ENCODE measurements at regions not wholly inside any gene's neighbourhood (a gene's known extent, or its start where the extent isn't known, plus 50 kb on each side); places are given as distances from the start of the nearest gene placed in this dataset.

DNA sequence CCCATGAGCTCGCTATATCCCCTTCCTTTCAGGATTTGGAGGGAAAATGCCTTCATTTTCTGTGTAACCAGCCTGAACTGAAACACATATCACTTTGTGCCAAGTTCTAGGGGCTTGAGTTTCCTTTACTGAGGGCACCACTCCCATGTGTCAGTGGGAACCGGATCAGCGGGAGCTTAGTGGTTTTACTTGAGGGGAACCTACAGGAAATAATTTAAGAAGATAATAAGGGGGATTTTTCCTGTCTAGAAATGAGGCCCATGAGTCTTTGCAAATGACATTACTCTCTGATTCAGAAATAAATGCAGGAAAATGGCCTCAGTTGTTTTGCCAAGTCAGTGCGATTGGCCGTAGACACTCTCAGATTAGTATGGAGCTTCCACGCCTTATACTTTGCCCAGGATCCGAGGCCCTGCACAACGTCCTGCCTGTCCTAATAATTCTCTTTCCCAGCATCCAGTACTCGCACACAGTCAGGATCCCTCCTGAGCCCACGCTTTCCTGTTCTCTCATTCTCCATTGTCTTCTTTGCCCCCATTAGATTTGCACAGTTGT lies 86.4 kb upstream of the LYZL1 start:
- ChIA-PET POLR2A (no interaction called here), CTCF (interaction anchor here (0.8 to 2.0 kb wide), 2 partner anchors 12 to 27 kb away, joined by 3 to 4 read pairs; no protein-coding TSS in a partner anchor)
- DNase-seq (ENCODE audit: extremely low spot score): no peak
- TF ChIP-seq, protein P1, sequence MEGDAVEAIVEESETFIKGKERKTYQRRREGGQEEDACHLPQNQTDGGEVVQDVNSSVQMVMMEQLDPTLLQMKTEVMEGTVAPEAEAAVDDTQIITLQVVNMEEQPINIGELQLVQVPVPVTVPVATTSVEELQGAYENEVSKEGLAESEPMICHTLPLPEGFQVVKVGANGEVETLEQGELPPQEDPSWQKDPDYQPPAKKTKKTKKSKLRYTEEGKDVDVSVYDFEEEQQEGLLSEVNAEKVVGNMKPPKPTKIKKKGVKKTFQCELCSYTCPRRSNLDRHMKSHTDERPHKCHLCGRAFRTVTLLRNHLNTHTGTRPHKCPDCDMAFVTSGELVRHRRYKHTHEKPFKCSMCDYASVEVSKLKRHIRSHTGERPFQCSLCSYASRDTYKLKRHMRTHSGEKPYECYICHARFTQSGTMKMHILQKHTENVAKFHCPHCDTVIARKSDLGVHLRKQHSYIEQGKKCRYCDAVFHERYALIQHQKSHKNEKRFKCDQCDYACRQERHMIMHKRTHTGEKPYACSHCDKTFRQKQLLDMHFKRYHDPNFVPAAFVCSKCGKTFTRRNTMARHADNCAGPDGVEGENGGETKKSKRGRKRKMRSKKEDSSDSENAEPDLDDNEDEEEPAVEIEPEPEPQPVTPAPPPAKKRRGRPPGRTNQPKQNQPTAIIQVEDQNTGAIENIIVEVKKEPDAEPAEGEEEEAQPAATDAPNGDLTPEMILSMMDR (IDR thresholded peaks at IDR 0.05; ENCODE audit: control extremely low read depth, extremely low read depth, low read depth, missing control alignments): no peak

DNA sequence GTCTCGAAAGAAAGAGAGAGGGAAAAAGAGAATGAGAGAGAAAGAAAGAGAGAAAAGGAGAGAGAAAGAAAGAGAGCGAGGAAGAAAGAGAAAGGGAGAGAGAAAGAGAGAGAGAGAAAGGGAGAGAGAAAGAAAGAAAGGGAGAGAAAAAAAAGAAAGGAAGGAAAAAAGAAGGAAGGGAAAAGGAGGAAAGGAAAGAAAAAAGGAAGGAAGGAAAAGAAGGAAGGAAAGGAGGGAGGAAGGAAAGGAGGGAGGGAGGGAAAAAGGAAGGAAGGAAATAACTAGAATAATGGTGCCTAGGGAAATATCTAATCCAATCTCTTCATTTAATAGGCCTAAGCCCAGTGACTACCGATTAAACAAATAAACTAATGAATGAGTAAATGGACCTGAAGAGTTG lies 85.4 kb upstream of the LYZL1 start:
- no peak for DNase-seq (ENCODE audit: extremely low spot score)
- ChIA-PET CTCF (interaction anchor here (2.0 kb wide), 1 partner anchor 26 kb away, joined by 4 read pairs; no protein-coding TSS in a partner anchor), POLR2A (no interaction called here)
- TF ChIP-seq, protein P1 (IDR thresholded peaks at IDR 0.05; ENCODE audit: control extremely low read depth, extremely low read depth, low read depth, missing control alignments): no peak

DNA sequence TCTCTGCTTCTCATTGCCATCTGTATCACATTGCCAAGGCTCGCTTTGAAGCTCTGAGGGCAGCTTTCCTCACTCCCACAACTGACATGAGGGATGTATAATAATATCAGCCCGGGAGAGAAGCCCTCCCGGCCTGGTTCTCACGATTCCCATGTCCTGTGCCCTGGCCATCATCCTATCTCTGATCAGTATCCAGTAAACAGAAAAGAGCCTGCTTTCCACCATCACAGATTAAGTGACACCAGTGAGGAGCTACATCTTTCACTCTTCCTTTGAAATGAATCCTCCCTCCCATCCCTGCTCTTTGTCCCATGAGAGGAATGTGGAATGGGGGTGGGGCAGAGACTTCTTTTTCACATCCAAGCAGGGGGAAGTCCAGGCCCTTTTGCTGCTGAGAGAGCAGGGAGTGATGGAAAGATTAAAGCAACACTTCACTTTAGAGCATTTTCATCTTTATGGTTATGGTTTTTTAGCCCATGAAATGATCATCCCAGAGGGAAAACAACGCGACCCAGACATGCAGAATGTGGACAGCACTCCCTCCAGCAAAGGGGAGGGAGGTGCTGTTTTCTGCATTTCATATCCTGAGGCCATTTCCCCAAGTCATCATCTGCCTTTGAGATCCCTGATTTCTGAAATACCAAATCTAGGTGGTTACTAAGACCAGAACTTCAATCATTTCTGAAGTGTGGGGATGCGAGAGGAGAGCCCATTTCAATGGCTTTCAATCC lies 84.6 kb upstream of the LYZL1 start:
- ChIA-PET CTCF (interaction anchor here (2.0 kb wide), 1 partner anchor 26 kb away, joined by 4 read pairs; no protein-coding TSS in a partner anchor), POLR2A (no interaction called here)
- TF ChIP-seq, protein P1 (IDR thresholded peaks at IDR 0.05; ENCODE audit: control extremely low read depth, extremely low read depth, low read depth, missing control alignments): no peak
- DNase-seq (ENCODE audit: extremely low spot score): no peak

DNA sequence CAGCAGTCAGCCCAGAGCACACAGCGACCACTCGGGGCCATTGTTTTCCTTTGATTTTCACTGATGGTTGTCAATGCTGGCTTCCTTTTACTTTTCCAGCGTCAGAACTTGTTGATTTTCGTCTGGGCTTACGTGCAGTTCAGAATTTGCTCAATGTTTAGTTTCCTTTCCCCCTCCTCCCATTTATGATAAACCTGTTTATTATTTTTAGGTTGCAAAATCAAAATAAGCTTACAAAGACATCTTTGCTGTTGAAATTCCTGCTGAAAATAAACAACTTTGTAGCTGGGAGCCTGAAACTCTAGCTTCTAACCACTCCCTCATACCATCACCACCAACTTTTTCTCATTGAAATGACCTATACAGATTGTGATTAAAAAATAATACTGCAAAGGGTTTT lies 83.1 kb upstream of the LYZL1 start:
- POLR2A ChIA-PET: no interaction called here
- CTCF ChIA-PET: interaction anchor here (1.0 to 1.1 kb wide), 2 partner anchors 9 to 76 kb away, joined by 3 read pairs; no protein-coding TSS in a partner anchor
- DNase-seq (ENCODE audit: extremely low spot score): no peak
- TF ChIP-seq, protein P1 (IDR thresholded peaks at IDR 0.05; ENCODE audit: control extremely low read depth, extremely low read depth, low read depth, missing control alignments): no peak

DNA sequence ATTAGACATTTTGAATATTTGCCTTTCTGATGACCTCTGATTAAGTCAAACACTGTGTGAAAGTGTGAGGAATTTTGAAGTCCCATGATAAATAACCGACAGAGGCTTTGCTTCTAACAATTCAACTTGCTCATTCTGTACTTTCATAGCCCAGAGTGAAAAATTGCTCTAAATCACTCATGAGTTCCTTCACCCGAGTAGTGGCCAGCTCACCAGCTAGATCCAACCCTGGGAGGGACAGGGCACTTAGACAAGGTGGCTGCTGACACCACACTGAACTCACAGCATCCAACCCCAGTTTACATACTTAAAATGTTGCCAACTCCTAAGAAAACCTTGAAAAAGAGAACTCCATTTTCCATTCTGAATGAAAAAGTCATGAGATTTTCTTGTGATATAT lies 80.0 kb upstream of the LYZL1 start:
- CTCF ChIA-PET: no interaction called here
- TF ChIP-seq, protein P1 (IDR thresholded peaks at IDR 0.05; ENCODE audit: control extremely low read depth, extremely low read depth, low read depth, missing control alignments): no peak
- DNase-seq (ENCODE audit: extremely low spot score): no peak
- POLR2A ChIA-PET: no interaction called here

DNA sequence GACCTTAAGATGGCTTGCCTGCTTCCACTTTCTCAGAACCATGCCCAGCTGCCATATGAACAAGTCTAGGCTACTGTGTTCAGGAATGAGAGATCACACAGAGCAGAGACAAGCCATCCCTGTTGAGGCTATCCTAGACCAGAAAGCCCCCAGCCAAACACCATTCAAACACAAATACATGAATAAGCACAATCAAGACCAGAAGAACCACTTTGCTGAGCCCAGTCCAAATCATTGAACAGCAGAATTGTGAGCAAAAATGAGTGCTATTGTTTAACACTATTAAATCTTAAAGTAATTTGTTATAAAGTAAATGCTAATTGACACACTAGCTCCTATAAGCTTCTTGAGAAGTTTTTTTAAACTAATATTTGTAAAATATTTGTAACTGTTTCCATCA lies 79.0 kb upstream of the LYZL1 start:
- CTCF ChIA-PET: no interaction called here
- DNase-seq (ENCODE audit: extremely low spot score): no peak
- POLR2A ChIA-PET: no interaction called here
- TF ChIP-seq, protein P1 (IDR thresholded peaks at IDR 0.05; ENCODE audit: control extremely low read depth, extremely low read depth, low read depth, missing control alignments): no peak

All from GM10248 (cell line).